ENCODE measurements at regions not wholly inside any gene's neighbourhood (a gene's known extent, or its start where the extent isn't known, plus 50 kb on each side); places are given as distances from the start of the nearest gene placed in this dataset.

GRCh38 chr16:65519402-65519801, 397.5 kb upstream of the CDH11 start:
- no peak for ATAC-seq
- intact Hi-C loops (cut with DNase I, micrococcal nuclease) = no loop called here

DNA sequence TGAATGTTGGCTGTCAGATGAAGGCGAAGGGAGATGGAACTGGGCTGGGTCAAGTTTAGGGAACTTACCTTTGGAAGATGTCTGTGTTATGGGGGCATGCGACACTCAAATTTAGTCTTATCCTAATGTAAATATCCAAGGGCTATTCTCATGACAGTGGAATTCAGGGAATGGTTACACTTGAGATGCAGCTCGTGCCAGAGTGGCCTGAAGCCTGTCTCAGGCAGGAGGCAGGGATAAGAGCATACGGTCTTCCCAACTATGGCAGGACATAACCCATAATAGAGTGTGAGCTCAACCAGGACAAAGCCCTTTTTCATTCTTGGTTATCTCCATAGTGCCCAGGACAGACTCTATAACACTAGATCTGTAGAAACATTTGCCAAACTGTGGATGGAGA, 393.3 kb upstream of the CDH11 start:
- Histone ChIP-seq H3K4me1 (ENCODE audit: low read depth) (no peaks in the 10 kb centered on the region), H3K36me3 (ENCODE audit: low read depth) (no peaks in the 10 kb centered on the region), H3K9me3 (no peaks in the 10 kb centered on the region), H3K4me3 (no peak overlapping the region)
- DNase-seq (no peak), ATAC-seq (no peak)
- intact Hi-C loops (cut with DNase I, micrococcal nuclease) = no loop called here
- TF ChIP-seq, protein P1, sequence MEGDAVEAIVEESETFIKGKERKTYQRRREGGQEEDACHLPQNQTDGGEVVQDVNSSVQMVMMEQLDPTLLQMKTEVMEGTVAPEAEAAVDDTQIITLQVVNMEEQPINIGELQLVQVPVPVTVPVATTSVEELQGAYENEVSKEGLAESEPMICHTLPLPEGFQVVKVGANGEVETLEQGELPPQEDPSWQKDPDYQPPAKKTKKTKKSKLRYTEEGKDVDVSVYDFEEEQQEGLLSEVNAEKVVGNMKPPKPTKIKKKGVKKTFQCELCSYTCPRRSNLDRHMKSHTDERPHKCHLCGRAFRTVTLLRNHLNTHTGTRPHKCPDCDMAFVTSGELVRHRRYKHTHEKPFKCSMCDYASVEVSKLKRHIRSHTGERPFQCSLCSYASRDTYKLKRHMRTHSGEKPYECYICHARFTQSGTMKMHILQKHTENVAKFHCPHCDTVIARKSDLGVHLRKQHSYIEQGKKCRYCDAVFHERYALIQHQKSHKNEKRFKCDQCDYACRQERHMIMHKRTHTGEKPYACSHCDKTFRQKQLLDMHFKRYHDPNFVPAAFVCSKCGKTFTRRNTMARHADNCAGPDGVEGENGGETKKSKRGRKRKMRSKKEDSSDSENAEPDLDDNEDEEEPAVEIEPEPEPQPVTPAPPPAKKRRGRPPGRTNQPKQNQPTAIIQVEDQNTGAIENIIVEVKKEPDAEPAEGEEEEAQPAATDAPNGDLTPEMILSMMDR (IDR thresholded peaks at IDR 0.05) = no peak

More at GRCh38 chr16:65519402-65519801, 397.5 kb upstream of the CDH11 start:
- H3K4me1 ChIP-seq (ENCODE audit: low read depth) = no peaks in the 10 kb centered on the region
- no peaks in the 10 kb centered on the region for H3K36me3 ChIP-seq (ENCODE audit: low read depth)
- TF ChIP-seq, protein P1 (IDR thresholded peaks at IDR 0.05) = no peak
- no peaks in the 10 kb centered on the region for H3K9me3 ChIP-seq
- DNase-seq = no peak
- no peak overlapping the region for H3K4me3 ChIP-seq

- TF ChIP-seq, protein P1 (IDR thresholded peaks at IDR 0.05) = no peak
- Histone ChIP-seq H3K4me1 (ENCODE audit: low read depth) (no peaks in the 10 kb centered on the region), H3K9me3 (peaks cover 5% of the 10 kb centered on the region), H3K36me3 (ENCODE audit: low read depth) (no peaks in the 10 kb centered on the region), H3K4me3 (no peak overlapping the region)
- DNase-seq = no peak
- intact Hi-C loops (cut with DNase I, micrococcal nuclease) = no loop called here
- ATAC-seq = no peak
These were observed 389.0 kb upstream of the CDH11 start for GRCh38 chr16:65510850-65511249.

DNA sequence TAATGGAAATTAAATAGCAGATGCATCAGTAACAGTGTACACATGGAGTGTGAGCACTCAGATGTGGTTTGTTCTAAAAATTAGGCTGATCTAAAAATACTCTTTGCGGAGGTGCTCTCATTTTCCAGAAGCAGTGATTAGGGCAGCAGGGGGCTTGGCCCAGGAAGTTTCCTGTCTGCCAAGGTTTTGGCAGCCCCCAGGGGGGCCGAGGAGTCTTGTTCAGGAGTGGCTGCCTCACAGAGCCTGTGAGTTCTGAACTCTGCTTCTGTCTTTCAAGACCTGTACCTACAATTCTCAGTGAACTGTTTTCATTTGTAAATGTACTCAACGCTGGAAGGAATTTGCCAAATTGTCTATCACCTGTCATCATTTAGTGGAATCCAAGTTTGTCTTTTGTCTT, 388.4 kb upstream of the CDH11 start:
- ATAC-seq (no peak), DNase-seq (no peak)
- no peaks in the 10 kb centered on the region for H3K36me3 ChIP-seq (ENCODE audit: low read depth)
- H3K4me3 ChIP-seq = no peak overlapping the region
- intact Hi-C loops (cut with DNase I, micrococcal nuclease) = no loop called here
- H3K9me3 ChIP-seq = peaks cover 8% of the 10 kb centered on the region
- H3K4me1 ChIP-seq (ENCODE audit: low read depth) = no peaks in the 10 kb centered on the region
- TF ChIP-seq, protein P1 (IDR thresholded peaks at IDR 0.05) = no peak

- H3K4me3 ChIP-seq = no peak overlapping the region
- H3K4me1 ChIP-seq (ENCODE audit: low read depth) = no peaks in the 10 kb centered on the region
- ATAC-seq (no peak), DNase-seq (no peak)
- H3K36me3 ChIP-seq (ENCODE audit: low read depth) = no peaks in the 10 kb centered on the region
- TF ChIP-seq, protein P1 (IDR thresholded peaks at IDR 0.05) = no peak
- peaks cover 8% of the 10 kb centered on the region for H3K9me3 ChIP-seq
- intact Hi-C loops (cut with DNase I, micrococcal nuclease) = no loop called here
These were observed 387.3 kb upstream of the CDH11 start for GRCh38 chr16:65509172-65509571.

- TF ChIP-seq, protein P1 (IDR thresholded peaks at IDR 0.05) = no peak
- ATAC-seq = no peak
These were observed 379.1 kb upstream of the CDH11 start for GRCh38 chr16:65500919-65501318.

More at GRCh38 chr16:65500919-65501318, 379.1 kb upstream of the CDH11 start:
- intact Hi-C loops (cut with DNase I, micrococcal nuclease) = no loop called here
- Histone ChIP-seq H3K36me3 (ENCODE audit: low read depth) (no peaks in the 10 kb centered on the region), H3K9me3 (peaks cover 2% of the 10 kb centered on the region), H3K4me1 (ENCODE audit: low read depth) (no peaks in the 10 kb centered on the region), H3K4me3 (no peak overlapping the region)
- no peak for DNase-seq
